Spleen (tissue), 11 donors: ENCODE measurements at regions not wholly inside any gene's neighbourhood (a gene's known extent, or its start where the extent isn't known, plus 50 kb on each side); places are given as distances from the start of the nearest gene placed in this dataset.

Experiments used
- DNase-seq: peaks from one replicate; pipeline ENCODE4 v3.0.0-alpha.2; 2020
- H3K27ac ChIP-seq, 8 donors: fragments of 200-600 bp; sonication (generic) in 7 of 8; 1 replicate in 4 of 8; 2 replicates in 4 of 8; pipeline versions ENCODE4 v1.5.0 to v1.8.0; 2016 to 2021; ENCODE audit warnings: inconsistent platforms in 4 of 8, mild to moderate bottlenecking in 4 of 8, moderate library complexity in 1 of 8
- H3K27me3 ChIP-seq, 7 donors: fragments of 200-600 bp; sonication (generic) in 6 of 7; replicated peaks in 1 of 7; 1 replicate in 4 of 7; 2 replicates in 3 of 7; pipeline versions ENCODE4 v1.5.0 to v1.8.0; 2016 to 2021; ENCODE audit warnings: inconsistent platforms in 3 of 7, mild to moderate bottlenecking in 1 of 7
- H3K36me3 ChIP-seq, 6 donors: fragments of 200-600 bp; sonication (generic) in 5 of 6; 1 replicate in 4 of 6; 2 replicates in 2 of 6; pipeline versions ENCODE4 v1.5.0 to v1.8.0; 2016 to 2021; ENCODE audit warnings: inconsistent platforms in 2 of 6
- H3K4me1 ChIP-seq, 6 donors: fragments of 200-600 bp; sonication (generic) in 5 of 6; 1 replicate in 3 of 6; 2 replicates in 3 of 6; pipeline versions ENCODE4 v1.5.0 to v1.8.0; 2016 to 2021; ENCODE audit warnings: inconsistent platforms in 3 of 6
- H3K4me3 ChIP-seq, 8 donors: fragments of 200-600 bp; sonication (generic) in 7 of 8; 1 replicate in 4 of 8; 2 replicates in 4 of 8; pipeline versions ENCODE4 v1.5.0 to v1.8.0; 2016 to 2021; ENCODE audit warnings: inconsistent platforms in 4 of 8, mild to moderate bottlenecking in 4 of 8, moderate library complexity in 2 of 8
- H3K9me3 ChIP-seq, 8 donors: fragments of 200-600 bp; sonication (generic) in 7 of 8; 1 replicate in 4 of 8; 2 replicates in 4 of 8; pipeline versions ENCODE4 v1.5.0 to v1.8.0; 2016 to 2021; ENCODE audit warnings: inconsistent platforms in 4 of 8
- POLR2A ChIP-seq, 3 donors: fragments of 450-650 bp; IDR thresholded peaks; one replicate each; pipeline ENCODE4 v1.5.1; 2017; ENCODE audit warnings: antibody characterized with exemption in 3 of 3, mild to moderate bottlenecking in 1 of 3
- POLR2AphosphoS5 ChIP-seq, 3 donors: sonication (generic); formaldehyde crosslinking; IDR thresholded peaks; one replicate each; pipeline ENCODE4 v1.5.1; 2017; ENCODE audit warnings: antibody characterized with exemption in 3 of 3
- WGBS, 5 donors: extraction: QIAGEN DNeasy Blood & Tissue Kit in 3 of 5; methylation state at CpG; one replicate each; pipeline versions ENCODE4 v1.1.5 to v1.1.7; 2013 to 2018; 5-methylcytosine and 5-hydroxymethylcytosine counted together
- intact Hi-C: fragments of 100-400 bp; cut with DNase I; formaldehyde crosslinking; loops from one replicate; pipeline ENCODE4 v1.15.0; 2023; ENCODE audit warnings: low total_unique reads
- TF ChIP-seq, protein P1 (sequence below), 11 experiments: fragments of 200-600 bp in 7 of 11; fragments of 450-650 bp in 4 of 11; sonication (generic) in 4 of 11; IDR thresholded peaks in 8 of 11; conservative IDR thresholded peaks in 3 of 11; 1 replicate in 7 of 11; 2 replicates in 4 of 11; pipeline versions ENCODE4 v1.4.0 to v1.8.0; 2016 to 2021; ENCODE audit warnings: antibody characterized with exemption in 11 of 11, inconsistent platforms in 4 of 11, mild to moderate bottlenecking in 1 of 11
- donor health status: healthy with polysubstance abuse.
- donor health status: DM: no; HTN: no; CAD: no; lungs with moderate emphysema.
- donor health status: DM: no; HTN: no; CAD: no.
- donor health status: Bipolar disorder and iron deficiency.
- donor health status: healthy.
- donor health status: DM: no; HTN: no; CAD: no.
- donor health status: DM: yes; HTN: yes; CAD: no.

DNA sequence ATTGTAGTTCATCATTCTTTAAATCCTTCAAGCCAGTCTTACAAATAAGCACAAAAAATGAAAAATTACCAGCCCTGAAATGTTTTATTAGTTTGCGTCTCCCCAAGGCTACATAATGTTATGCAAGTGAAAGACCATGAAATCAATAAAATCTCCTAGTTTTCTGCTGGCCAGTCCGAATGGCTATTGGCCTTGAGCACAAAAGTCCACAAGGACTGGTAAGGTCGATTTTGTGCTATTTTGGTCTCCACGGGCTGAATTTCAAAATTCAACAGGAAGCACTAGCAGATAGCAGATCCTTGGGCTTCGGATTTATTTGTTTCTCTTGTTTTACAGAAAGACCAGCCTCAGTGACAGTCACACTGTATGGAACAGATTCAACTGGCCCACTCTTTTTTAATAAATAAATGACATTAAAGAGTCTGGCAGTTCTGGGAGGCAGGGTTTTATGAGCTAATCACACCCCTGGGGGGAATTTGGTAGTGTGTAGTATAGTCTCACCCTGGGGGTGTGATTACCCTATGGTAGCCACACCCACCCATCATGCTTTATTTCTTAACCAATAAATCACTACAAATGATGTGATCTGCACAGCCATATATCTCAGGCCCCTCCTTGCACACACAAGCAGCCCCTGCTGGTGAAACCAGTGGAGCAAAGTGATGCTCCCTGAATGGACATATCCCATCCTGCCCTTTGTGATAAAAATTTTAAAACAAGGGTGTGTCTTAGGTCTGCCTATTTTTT lies 51.1 kb upstream of the TMEM33 start:
- Histone ChIP-seq H3K27ac (peak overlapping the region in 2 of 8 donors; percentile 10 to 39), H3K27me3 (peaks cover 3 to 81% (median 35%) of the 10 kb centered on the region in 7 donors), H3K9me3 (no peaks in the 10 kb centered on the region), H3K4me3 (no peak overlapping the region), H3K36me3 (no peaks in the 10 kb centered on the region), H3K4me1 (peaks cover 14 to 55% (median 30%) of the 10 kb centered on the region in 6 donors)
- DNase-seq: no peak
- intact Hi-C loops: loop anchor here (5.0 kb wide), 1 partner anchor 192 kb away; no protein-coding TSS in a partner anchor
- TF ChIP-seq POLR2A (IDR thresholded peaks at IDR 0.05) (no peak), POLR2AphosphoS5 (IDR thresholded peaks at IDR 0.05) (no peak)
- TF ChIP-seq, protein P1, sequence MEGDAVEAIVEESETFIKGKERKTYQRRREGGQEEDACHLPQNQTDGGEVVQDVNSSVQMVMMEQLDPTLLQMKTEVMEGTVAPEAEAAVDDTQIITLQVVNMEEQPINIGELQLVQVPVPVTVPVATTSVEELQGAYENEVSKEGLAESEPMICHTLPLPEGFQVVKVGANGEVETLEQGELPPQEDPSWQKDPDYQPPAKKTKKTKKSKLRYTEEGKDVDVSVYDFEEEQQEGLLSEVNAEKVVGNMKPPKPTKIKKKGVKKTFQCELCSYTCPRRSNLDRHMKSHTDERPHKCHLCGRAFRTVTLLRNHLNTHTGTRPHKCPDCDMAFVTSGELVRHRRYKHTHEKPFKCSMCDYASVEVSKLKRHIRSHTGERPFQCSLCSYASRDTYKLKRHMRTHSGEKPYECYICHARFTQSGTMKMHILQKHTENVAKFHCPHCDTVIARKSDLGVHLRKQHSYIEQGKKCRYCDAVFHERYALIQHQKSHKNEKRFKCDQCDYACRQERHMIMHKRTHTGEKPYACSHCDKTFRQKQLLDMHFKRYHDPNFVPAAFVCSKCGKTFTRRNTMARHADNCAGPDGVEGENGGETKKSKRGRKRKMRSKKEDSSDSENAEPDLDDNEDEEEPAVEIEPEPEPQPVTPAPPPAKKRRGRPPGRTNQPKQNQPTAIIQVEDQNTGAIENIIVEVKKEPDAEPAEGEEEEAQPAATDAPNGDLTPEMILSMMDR (IDR thresholded peaks at IDR 0.05 in 8 of 11, conservative IDR thresholded peaks at IDR 0.05 in 3 of 11): no peak
- WGBS, 5 donors: 57 to 70% (median 63%) methylated on average over 5 of the region's 5 CpGs

DNA sequence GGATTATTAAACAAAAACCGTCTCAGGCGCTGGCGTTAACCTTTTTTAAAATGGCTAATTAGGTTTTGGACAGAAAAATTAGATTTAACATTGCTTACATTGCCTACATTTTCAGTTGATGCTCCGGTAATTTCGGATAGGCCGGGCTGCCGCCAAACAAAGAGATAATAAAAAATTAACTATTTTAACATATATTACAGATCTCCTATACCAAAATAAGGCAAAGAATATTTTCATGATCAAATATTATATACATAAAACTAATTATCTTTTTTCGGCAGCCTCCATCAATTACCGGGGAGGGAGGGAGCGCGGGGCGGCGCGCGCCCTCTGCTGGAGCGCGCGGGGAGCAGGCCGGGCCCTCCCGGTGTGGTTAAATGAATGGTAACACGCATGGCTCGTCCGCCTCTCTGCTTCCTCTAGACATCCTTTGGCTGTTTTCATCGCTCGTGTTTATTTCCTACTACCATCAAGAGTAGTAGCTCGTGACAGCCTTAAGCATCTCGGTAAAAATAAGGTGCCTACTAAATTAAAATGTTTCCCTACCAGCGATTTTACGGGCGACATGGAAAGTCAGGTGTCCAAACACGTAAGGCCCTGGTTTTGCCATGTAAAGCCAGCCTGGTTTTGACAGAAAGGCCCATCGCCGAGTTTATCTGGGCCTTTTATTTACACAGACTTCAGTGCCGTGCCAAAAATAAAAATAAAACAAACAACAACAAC lies 52.4 kb upstream of the TMEM33 start:
- no peak for TF ChIP-seq POLR2AphosphoS5 (IDR thresholded peaks at IDR 0.05)
- TF ChIP-seq, protein P1 (IDR thresholded peaks at IDR 0.05 in 8 of 11, conservative IDR thresholded peaks at IDR 0.05 in 3 of 11): peak; percentile 37 to 93 (median 84)
- H3K36me3 ChIP-seq: no peaks in the 10 kb centered on the region
- intact Hi-C loops: loop anchor here (5.0 kb wide), 1 partner anchor 190 kb away; no protein-coding TSS in a partner anchor
- peaks cover 14 to 59% (median 30%) of the 10 kb centered on the region in 6 donors for H3K4me1 ChIP-seq
- peaks cover 3 to 94% (median 48%) of the 10 kb centered on the region in 7 donors for H3K27me3 ChIP-seq
- H3K9me3 ChIP-seq: no peaks in the 10 kb centered on the region
- H3K27ac ChIP-seq: no peak overlapping the region
- DNase-seq: peak; percentile 89
- 14 to 17% (median 15%) methylated on average over 34 of the region's 34 CpGs for WGBS, 5 donors
- H3K4me3 ChIP-seq: peak overlapping the region; percentile 17 to 64 (median 40)

DNA sequence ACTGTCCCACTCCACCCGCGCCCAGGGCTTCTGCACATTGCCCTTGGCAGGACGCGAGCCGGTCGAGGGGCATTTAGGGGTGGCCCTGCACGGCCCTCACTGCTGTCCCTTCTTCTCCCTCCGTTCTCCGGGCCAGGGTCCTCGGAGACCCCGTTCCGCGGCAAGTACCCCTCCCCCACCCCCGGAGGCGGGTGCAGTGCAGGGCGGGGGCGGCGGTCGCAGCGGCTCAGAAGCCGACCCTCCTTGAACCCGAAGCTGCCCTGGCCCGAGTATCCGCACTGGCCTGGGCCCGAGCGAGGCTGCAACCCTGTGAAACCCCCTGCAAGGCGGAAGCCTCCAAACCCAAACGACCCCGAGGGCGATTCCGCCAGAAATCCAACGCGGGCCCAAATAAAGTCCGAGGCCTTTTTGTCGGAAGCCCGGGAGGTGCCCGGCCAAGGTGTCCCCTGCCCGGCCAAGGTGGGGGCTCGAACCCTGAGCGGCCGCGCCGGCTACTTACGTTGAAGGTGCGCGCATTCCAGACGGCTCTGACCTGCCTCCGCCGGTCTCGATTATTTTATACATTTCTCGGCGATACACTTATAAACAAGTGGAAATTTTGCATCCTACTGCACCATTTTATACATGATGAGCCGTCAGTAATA lies 53.1 kb upstream of the TMEM33 start:
- peak; percentile 76 for DNase-seq
- Histone ChIP-seq H3K36me3 (no peaks in the 10 kb centered on the region), H3K4me3 (peak overlapping the region; percentile 17 to 64 (median 40)), H3K27me3 (peaks cover 3 to 94% (median 55%) of the 10 kb centered on the region in 7 donors), H3K4me1 (peaks cover 14 to 55% (median 30%) of the 10 kb centered on the region in 6 donors), H3K9me3 (no peaks in the 10 kb centered on the region), H3K27ac (no peak overlapping the region)
- TF ChIP-seq POLR2AphosphoS5 (IDR thresholded peaks at IDR 0.05) (no peak), POLR2A (IDR thresholded peaks at IDR 0.05) (no peak)
- TF ChIP-seq, protein P1 (IDR thresholded peaks at IDR 0.05 in 8 of 11, conservative IDR thresholded peaks at IDR 0.05 in 3 of 11): no peak
- intact Hi-C loops: loop anchor here (5.0 kb wide), 1 partner anchor 190 kb away; no protein-coding TSS in a partner anchor
- 3 to 8% (median 5%) methylated on average over 26 to 53 of the region's 53 CpGs for WGBS, 5 donors
